GM12872 (cell line): ENCODE measurements at regions not wholly inside any gene's neighbourhood (a gene's known extent, or its start where the extent isn't known, plus 50 kb on each side); places are given as distances from the start of the nearest gene placed in this dataset.

Experiments used
- CTCF ChIP-seq: IDR thresholded peaks from 3 replicates; pipeline ENCODE4 v1.5.1; 2011; ENCODE audit warnings: low read depth, mild to moderate bottlenecking, low read length, moderate library complexity; ENCODE audit not compliant: insufficient read depth

- TF ChIP-seq CTCF = no peak
Measured at GRCh38 chr14:41343857-41344256, 262.8 kb upstream of the LRFN5 start.

GRCh38 chr14:41313196-41313595 lies 293.5 kb upstream of the LRFN5 start:
- TF ChIP-seq CTCF = no peak

- no peak for TF ChIP-seq CTCF
Measured at GRCh38 chr14:41303506-41303905, 303.2 kb upstream of the LRFN5 start.

DNA sequence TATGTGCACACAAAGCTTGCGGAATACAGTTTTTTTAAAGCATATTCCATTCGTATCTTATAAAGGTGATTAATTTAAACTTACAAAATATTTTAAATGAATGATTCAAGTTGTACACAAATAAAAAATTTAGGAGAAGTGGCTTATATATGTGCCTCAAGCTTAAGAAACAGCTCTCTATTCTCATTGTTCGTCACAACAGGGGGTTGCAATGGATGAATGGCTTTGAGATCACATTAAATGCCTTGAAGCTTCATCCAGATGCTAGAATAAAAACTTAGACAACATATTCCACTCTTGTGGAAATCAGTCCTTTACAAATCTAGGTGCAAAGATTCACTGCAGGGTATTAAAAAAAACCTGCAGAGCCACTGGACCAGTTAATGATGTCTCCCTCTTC lies 303.9 kb upstream of the LRFN5 start:
- no peak for TF ChIP-seq CTCF

GRCh38 chr14:41299924-41300323 lies 306.8 kb upstream of the LRFN5 start:
- no peak for TF ChIP-seq CTCF

- no peak for TF ChIP-seq CTCF
Measured at GRCh38 chr14:41298328-41298690, 308.4 kb upstream of the LRFN5 start.

DNA sequence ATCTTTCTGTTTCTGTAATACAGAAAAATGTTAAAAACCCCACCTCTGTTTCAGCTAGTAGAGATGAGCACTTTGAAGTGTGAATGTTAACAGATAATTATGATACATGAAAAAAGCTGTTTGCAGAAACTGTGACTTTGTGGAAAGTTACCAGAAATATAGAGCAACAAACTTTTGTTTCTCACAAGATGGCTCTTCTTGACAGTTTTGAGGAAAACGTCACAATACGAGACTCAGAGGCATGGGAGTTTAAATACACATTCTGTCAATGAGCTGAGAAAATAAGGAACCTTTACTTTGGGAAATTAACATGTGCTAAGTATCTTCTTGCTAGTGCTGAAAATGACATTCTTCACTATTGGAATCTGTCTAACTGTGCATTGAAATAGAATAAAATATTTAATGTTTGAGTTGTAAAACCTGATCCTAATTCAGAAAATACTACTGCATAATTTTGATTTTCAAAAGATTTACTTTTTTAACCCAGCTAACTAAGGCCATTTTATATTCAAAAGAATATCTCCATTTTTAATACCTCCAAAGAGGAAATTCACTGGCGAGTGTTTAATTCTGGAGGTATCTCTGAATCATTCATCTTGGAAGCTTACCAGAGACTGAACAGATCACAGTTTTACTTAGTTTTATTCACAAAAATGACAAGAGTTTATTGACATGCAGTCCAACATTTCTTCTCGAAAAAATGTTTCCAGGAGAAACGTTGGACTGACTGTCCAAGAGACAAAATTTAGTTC lies 308.9 kb upstream of the LRFN5 start:
- no peak for TF ChIP-seq CTCF
